DOHH2 (cell line): ENCODE measurements at regions not wholly inside any gene's neighbourhood (a gene's known extent, or its start where the extent isn't known, plus 50 kb on each side); places are given as distances from the start of the nearest gene placed in this dataset.

Experiments
- EZH2phosphoT487 ChIP-seq: fragments of 200-600 bp; sonication (generic); IDR thresholded peaks from 2 replicates; pipeline ENCODE4 v1.6.1; 2017; ENCODE audit warnings: borderline replicate concordance, mild to moderate bottlenecking, antibody characterized with exemption, low read length, moderate library complexity, mixed read lengths
- TF ChIP-seq, protein P1 (sequence below): fragments of 200-600 bp; sonication (generic); IDR thresholded peaks from one replicate; pipeline ENCODE4 v1.5.1; 2014; ENCODE audit warnings: antibody characterized with exemption, mild to moderate bottlenecking, low read depth, low read length; ENCODE audit not compliant: poor library complexity, severe bottlenecking

DNA sequence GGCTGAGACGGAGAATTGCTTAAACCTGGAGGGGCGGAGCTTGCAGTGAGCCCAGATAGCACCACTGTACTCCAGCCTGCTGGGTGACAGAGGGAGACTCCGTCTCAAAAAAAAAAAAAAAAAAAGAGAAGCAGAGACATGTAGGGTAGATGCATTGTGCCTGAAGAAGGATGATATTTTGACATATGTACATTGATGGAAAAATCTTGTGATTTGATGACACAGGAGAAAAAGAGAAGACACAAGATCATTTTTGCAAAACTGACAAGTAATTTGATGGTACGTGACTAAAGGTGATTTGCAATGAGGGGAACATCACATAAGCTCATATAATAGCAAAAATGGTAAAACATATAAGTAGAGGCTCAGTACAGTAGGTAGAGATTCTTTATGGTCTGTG, 340.1 kb upstream of the FSTL5 start:
- TF ChIP-seq, protein P1, sequence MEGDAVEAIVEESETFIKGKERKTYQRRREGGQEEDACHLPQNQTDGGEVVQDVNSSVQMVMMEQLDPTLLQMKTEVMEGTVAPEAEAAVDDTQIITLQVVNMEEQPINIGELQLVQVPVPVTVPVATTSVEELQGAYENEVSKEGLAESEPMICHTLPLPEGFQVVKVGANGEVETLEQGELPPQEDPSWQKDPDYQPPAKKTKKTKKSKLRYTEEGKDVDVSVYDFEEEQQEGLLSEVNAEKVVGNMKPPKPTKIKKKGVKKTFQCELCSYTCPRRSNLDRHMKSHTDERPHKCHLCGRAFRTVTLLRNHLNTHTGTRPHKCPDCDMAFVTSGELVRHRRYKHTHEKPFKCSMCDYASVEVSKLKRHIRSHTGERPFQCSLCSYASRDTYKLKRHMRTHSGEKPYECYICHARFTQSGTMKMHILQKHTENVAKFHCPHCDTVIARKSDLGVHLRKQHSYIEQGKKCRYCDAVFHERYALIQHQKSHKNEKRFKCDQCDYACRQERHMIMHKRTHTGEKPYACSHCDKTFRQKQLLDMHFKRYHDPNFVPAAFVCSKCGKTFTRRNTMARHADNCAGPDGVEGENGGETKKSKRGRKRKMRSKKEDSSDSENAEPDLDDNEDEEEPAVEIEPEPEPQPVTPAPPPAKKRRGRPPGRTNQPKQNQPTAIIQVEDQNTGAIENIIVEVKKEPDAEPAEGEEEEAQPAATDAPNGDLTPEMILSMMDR = no peak
- no peak for TF ChIP-seq EZH2phosphoT487
